GM23338 (cell line): ENCODE measurements at regions not wholly inside any gene's neighbourhood (a gene's known extent, or its start where the extent isn't known, plus 50 kb on each side); places are given as distances from the start of the nearest gene placed in this dataset.

ENCODE experiments used
- ATAC-seq: fragments of 200-7000 bp; cut with Tn5 transposase; 3 replicates; pipeline ENCODE4 v1.9.1; 2020
- DNase-seq: peaks from one replicate; pipeline ENCODE4 v3.0.0-alpha.2; 2015; ENCODE audit warnings: low spot score
- H2AFZ ChIP-seq: fragments of 200-600 bp; sonication (generic); 2 replicates; pipeline ENCODE4 v1.8.0; 2016; ENCODE audit warnings: antibody characterized with exemption, mild to moderate bottlenecking, moderate library complexity
- H3F3A ChIP-seq: fragments of 200-600 bp; sonication (generic); replicated peaks from 2 replicates; pipeline ENCODE4 v1.8.0; 2017; ENCODE audit warnings: antibody characterized with exemption, mixed run types, low read depth
- H3K27ac ChIP-seq: fragments of 200-600 bp; sonication (generic); 2 replicates; pipeline ENCODE4 v1.6.1; 2016; ENCODE audit warnings: low read depth
- H3K27me3 ChIP-seq: fragments of 200-600 bp; sonication (generic); 2 replicates; pipeline ENCODE4 v1.8.0; 2016; ENCODE audit warnings: mild to moderate bottlenecking, mixed run types, moderate library complexity; ENCODE audit not compliant: insufficient read depth
- H3K36me3 ChIP-seq: fragments of 200-600 bp; sonication (generic); 2 replicates; pipeline ENCODE4 v1.8.0; 2016; ENCODE audit warnings: mild to moderate bottlenecking; ENCODE audit not compliant: insufficient read depth
- H3K4me1 ChIP-seq: fragments of 200-600 bp; sonication (generic); 2 replicates; pipeline ENCODE4 v1.8.0; 2016; ENCODE audit warnings: mild to moderate bottlenecking, moderate library complexity; ENCODE audit not compliant: insufficient read depth
- H3K4me2 ChIP-seq: fragments of 200-600 bp; sonication (generic); 2 replicates; pipeline ENCODE4 v1.7.1; 2017; ENCODE audit warnings: mixed run types
- H3K4me3 ChIP-seq: fragments of 200-600 bp; sonication (generic); 2 replicates; pipeline ENCODE4 v1.6.1; 2016; ENCODE audit warnings: mixed run types
- H3K79me2 ChIP-seq: fragments of 200-600 bp; sonication (generic); replicated peaks from 2 replicates; pipeline ENCODE4 v1.8.0; 2017; ENCODE audit warnings: mild to moderate bottlenecking; ENCODE audit not compliant: insufficient read depth
- H3K9me2 ChIP-seq: fragments of 200-600 bp; sonication (generic); 2 replicates; pipeline ENCODE4 v1.8.0; 2017; ENCODE audit not compliant: insufficient read depth
- H4K20me1 ChIP-seq: fragments of 200-600 bp; sonication (generic); replicated peaks from 2 replicates; pipeline ENCODE4 v1.8.0; 2017; ENCODE audit warnings: mild to moderate bottlenecking; ENCODE audit not compliant: insufficient read depth
- H3K27ac Mint-ChIP-seq: 2 replicates; pipeline ENCODE4 v1.8.0; 2020; ENCODE audit warnings: inconsistent platforms, mild to moderate bottlenecking, moderate library complexity, mixed read lengths
- H3K27me3 Mint-ChIP-seq: 3 replicates; pipeline ENCODE4 v1.8.0; 2022; ENCODE audit warnings: low read depth, mild to moderate bottlenecking, moderate library complexity, mixed read lengths, inconsistent platforms; ENCODE audit not compliant: insufficient read depth, poor library complexity
- H3K36me3 Mint-ChIP-seq: 3 replicates; pipeline ENCODE4 v1.8.0; 2021; ENCODE audit warnings: low read depth, mild to moderate bottlenecking, inconsistent platforms, moderate library complexity, mixed read lengths
- H3K4me1 Mint-ChIP-seq: 3 replicates; pipeline ENCODE4 v1.8.0; 2020; ENCODE audit warnings: mild to moderate bottlenecking, inconsistent platforms, mixed read lengths
- H3K4me3 Mint-ChIP-seq: 3 replicates; pipeline ENCODE4 v1.8.0; 2021; ENCODE audit warnings: moderate library complexity, mild to moderate bottlenecking, inconsistent platforms, mixed read lengths
- H3K9me3 Mint-ChIP-seq: 3 replicates; pipeline ENCODE4 v1.8.0; 2020; ENCODE audit warnings: moderate library complexity, mild to moderate bottlenecking, inconsistent platforms, mixed read lengths
- CREB1 ChIP-seq: fragments of 250-450 bp; sonication (Bioruptor Pico); IDR thresholded peaks from 2 replicates; pipeline ENCODE4 v1.5.0; 2020; ENCODE audit warnings: low read depth, mild to moderate bottlenecking, moderate library complexity
- CTCF ChIP-seq, 2 experiments: fragments of 200-600 bp in 1 of 2; sonication (generic) in 1 of 2; conservative IDR thresholded peaks; 2 replicates each; pipeline versions ENCODE4 v1.5.1 to v1.6.1; 2016 to 2017; ENCODE audit warnings: antibody characterized with exemption in 2 of 2, low read depth in 2 of 2, mild to moderate bottlenecking in 2 of 2, moderate library complexity in 1 of 2
- EZH2 ChIP-seq: fragments of 200-600 bp; sonication (generic); IDR thresholded peaks from one replicate; pipeline ENCODE4 v1.8.0; 2017; ENCODE audit warnings: antibody characterized with exemption, mild to moderate bottlenecking, low read depth; ENCODE audit not compliant: unreplicated experiment
- EZH2phosphoT487 ChIP-seq: fragments of 200-600 bp; sonication (generic); IDR thresholded peaks from one replicate; pipeline ENCODE4 v1.8.1; 2018; ENCODE audit warnings: antibody characterized with exemption; ENCODE audit not compliant: unreplicated experiment
- JUNB ChIP-seq: IDR thresholded peaks from one replicate; pipeline ENCODE4 v1.6.1; 2016; ENCODE audit warnings: antibody characterized with exemption; ENCODE audit not compliant: unreplicated experiment
- NANOG ChIP-seq: IDR thresholded peaks from 2 replicates; pipeline ENCODE4 v1.6.1; 2016; ENCODE audit warnings: antibody characterized with exemption, borderline replicate concordance
- POLR2AphosphoS5 ChIP-seq: IDR thresholded peaks from 2 replicates; pipeline ENCODE4 v1.6.1; 2016; ENCODE audit warnings: antibody characterized with exemption, low read depth
- STAT1 ChIP-seq: IDR thresholded peaks from one replicate; pipeline ENCODE4 v1.6.1; 2016; ENCODE audit warnings: antibody characterized with exemption; ENCODE audit not compliant: unreplicated experiment
- ZNF114 ChIP-seq: fragments of 250-450 bp; sonication (Bioruptor Pico); IDR thresholded peaks from 2 replicates; pipeline ENCODE4 v1.5.0; 2020; ENCODE audit warnings: mild to moderate bottlenecking, moderate library complexity
- ZNF331 ChIP-seq: fragments of 250-450 bp; sonication (Bioruptor Pico); IDR thresholded peaks from 2 replicates; pipeline ENCODE4 v1.5.0; 2020; ENCODE audit warnings: low read depth, mild to moderate bottlenecking, moderate library complexity
- TF ChIP-seq, protein P1 (sequence below): IDR thresholded peaks from one replicate; pipeline ENCODE4 v1.6.1; 2018; ENCODE audit warnings: antibody characterized with exemption; ENCODE audit not compliant: unreplicated experiment
- TF ChIP-seq, protein P2 (sequence below): IDR thresholded peaks from 2 replicates; pipeline ENCODE4 v1.6.1; 2016; ENCODE audit warnings: antibody characterized with exemption
- TF ChIP-seq, protein P3 (sequence below): fragments of 250-450 bp; sonication (Bioruptor Pico); IDR thresholded peaks from 2 replicates; pipeline ENCODE4 v1.5.0; 2020; ENCODE audit warnings: mild to moderate bottlenecking, moderate library complexity

GRCh38 chr4:135804785-135805184 lies 1603.2 kb upstream of the PABPC4L start:
- no peaks in the 10 kb centered on the region for H3K36me3 ChIP-seq
- TF ChIP-seq STAT1 (no peak), CREB1 (CRISPR knock-in tag) (no peak), NANOG (no peak), ZNF114 (CRISPR knock-in tag) (no peak), POLR2AphosphoS5 (no peak), EZH2phosphoT487 (no peak), JUNB (no peak), EZH2 (no peak), CTCF (conservative IDR thresholded peaks at IDR 0.05; ENCODE audit: low read depth in 2 of 2) (no peak), ZNF331 (no peak)
- TF ChIP-seq, protein P1, sequence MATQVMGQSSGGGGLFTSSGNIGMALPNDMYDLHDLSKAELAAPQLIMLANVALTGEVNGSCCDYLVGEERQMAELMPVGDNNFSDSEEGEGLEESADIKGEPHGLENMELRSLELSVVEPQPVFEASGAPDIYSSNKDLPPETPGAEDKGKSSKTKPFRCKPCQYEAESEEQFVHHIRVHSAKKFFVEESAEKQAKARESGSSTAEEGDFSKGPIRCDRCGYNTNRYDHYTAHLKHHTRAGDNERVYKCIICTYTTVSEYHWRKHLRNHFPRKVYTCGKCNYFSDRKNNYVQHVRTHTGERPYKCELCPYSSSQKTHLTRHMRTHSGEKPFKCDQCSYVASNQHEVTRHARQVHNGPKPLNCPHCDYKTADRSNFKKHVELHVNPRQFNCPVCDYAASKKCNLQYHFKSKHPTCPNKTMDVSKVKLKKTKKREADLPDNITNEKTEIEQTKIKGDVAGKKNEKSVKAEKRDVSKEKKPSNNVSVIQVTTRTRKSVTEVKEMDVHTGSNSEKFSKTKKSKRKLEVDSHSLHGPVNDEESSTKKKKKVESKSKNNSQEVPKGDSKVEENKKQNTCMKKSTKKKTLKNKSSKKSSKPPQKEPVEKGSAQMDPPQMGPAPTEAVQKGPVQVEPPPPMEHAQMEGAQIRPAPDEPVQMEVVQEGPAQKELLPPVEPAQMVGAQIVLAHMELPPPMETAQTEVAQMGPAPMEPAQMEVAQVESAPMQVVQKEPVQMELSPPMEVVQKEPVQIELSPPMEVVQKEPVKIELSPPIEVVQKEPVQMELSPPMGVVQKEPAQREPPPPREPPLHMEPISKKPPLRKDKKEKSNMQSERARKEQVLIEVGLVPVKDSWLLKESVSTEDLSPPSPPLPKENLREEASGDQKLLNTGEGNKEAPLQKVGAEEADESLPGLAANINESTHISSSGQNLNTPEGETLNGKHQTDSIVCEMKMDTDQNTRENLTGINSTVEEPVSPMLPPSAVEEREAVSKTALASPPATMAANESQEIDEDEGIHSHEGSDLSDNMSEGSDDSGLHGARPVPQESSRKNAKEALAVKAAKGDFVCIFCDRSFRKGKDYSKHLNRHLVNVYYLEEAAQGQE = no peak
- TF ChIP-seq, protein P2, sequence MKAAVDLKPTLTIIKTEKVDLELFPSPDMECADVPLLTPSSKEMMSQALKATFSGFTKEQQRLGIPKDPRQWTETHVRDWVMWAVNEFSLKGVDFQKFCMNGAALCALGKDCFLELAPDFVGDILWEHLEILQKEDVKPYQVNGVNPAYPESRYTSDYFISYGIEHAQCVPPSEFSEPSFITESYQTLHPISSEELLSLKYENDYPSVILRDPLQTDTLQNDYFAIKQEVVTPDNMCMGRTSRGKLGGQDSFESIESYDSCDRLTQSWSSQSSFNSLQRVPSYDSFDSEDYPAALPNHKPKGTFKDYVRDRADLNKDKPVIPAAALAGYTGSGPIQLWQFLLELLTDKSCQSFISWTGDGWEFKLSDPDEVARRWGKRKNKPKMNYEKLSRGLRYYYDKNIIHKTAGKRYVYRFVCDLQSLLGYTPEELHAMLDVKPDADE = no peak
- TF ChIP-seq, protein P3, sequence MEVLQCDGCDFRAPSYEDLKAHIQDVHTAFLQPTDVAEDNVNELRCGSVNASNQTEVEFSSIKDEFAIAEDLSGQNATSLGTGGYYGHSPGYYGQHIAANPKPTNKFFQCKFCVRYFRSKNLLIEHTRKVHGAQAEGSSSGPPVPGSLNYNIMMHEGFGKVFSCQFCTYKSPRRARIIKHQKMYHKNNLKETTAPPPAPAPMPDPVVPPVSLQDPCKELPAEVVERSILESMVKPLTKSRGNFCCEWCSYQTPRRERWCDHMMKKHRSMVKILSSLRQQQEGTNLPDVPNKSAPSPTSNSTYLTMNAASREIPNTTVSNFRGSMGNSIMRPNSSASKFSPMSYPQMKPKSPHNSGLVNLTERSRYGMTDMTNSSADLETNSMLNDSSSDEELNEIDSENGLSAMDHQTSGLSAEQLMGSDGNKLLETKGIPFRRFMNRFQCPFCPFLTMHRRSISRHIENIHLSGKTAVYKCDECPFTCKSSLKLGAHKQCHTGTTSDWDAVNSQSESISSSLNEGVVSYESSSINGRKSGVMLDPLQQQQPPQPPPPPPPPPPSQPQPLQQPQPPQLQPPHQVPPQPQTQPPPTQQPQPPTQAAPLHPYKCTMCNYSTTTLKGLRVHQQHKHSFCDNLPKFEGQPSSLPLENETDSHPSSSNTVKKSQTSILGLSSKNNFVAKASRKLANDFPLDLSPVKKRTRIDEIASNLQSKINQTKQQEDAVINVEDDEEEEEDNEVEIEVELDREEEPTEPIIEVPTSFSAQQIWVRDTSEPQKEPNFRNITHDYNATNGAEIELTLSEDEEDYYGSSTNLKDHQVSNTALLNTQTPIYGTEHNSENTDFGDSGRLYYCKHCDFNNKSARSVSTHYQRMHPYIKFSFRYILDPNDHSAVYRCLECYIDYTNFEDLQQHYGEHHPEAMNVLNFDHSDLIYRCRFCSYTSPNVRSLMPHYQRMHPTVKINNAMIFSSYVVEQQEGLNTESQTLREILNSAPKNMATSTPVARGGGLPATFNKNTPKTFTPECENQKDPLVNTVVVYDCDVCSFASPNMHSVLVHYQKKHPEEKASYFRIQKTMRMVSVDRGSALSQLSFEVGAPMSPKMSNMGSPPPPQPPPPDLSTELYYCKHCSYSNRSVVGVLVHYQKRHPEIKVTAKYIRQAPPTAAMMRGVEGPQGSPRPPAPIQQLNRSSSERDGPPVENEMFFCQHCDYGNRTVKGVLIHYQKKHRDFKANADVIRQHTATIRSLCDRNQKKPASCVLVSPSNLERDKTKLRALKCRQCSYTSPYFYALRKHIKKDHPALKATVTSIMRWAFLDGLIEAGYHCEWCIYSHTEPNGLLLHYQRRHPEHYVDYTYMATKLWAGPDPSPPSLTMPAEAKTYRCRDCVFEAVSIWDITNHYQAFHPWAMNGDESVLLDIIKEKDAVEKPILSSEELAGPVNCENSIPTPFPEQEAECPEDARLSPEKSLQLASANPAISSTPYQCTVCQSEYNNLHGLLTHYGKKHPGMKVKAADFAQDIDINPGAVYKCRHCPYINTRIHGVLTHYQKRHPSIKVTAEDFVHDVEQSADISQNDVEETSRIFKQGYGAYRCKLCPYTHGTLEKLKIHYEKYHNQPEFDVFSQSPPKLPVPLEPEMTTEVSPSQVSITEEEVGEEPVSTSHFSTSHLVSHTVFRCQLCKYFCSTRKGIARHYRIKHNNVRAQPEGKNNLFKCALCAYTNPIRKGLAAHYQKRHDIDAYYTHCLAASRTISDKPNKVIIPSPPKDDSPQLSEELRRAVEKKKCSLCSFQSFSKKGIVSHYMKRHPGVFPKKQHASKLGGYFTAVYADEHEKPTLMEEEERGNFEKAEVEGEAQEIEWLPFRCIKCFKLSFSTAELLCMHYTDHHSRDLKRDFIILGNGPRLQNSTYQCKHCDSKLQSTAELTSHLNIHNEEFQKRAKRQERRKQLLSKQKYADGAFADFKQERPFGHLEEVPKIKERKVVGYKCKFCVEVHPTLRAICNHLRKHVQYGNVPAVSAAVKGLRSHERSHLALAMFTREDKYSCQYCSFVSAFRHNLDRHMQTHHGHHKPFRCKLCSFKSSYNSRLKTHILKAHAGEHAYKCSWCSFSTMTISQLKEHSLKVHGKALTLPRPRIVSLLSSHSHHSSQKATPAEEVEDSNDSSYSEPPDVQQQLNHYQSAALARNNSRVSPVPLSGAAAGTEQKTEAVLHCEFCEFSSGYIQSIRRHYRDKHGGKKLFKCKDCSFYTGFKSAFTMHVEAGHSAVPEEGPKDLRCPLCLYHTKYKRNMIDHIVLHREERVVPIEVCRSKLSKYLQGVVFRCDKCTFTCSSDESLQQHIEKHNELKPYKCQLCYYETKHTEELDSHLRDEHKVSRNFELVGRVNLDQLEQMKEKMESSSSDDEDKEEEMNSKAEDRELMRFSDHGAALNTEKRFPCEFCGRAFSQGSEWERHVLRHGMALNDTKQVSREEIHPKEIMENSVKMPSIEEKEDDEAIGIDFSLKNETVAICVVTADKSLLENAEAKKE = no peak
- H3K4me1 ChIP-seq = no peaks in the 10 kb centered on the region
- H2AFZ ChIP-seq = no peak overlapping the region
- H4K20me1 ChIP-seq = no peaks in the 10 kb centered on the region
- no peak overlapping the region for H3K4me2 ChIP-seq
- H3K9me2 ChIP-seq = no peaks in the 10 kb centered on the region
- no peaks in the 10 kb centered on the region; the same call in 2 of the 3 replicates for H3K9me3 Mint-ChIP-seq
- ATAC-seq (no peak), DNase-seq (no peak)
- no peaks in the 10 kb centered on the region for H3K79me2 ChIP-seq
- H3K27me3 ChIP-seq = no peaks in the 10 kb centered on the region
- H3K27ac ChIP-seq = no peak overlapping the region
- no peaks in the 10 kb centered on the region for H3K4me1 Mint-ChIP-seq
- H3K27me3 Mint-ChIP-seq = no peaks in the 10 kb centered on the region
- H3K4me3 Mint-ChIP-seq = no peak overlapping the region
- no peaks in the 10 kb centered on the region for H3K36me3 Mint-ChIP-seq
- no peak overlapping the region for H3K27ac Mint-ChIP-seq
- H3K4me3 ChIP-seq = no peak overlapping the region
- no peaks in the 10 kb centered on the region for H3F3A ChIP-seq
